ENCODE measurements at regions not wholly inside any gene's neighbourhood (a gene's known extent, or its start where the extent isn't known, plus 50 kb on each side); places are given as distances from the start of the nearest gene placed in this dataset.

- WGBS, 2 donors (ENCODE audit: low coverage in 1 of 2), result 78 to 98% methylated on average over 3 to 4 of the region's 4 CpGs
- in situ Hi-C loops (cut with MboI; ENCODE audit: low pct_ligation_motif_present in 1 of 4, low pct_unique_long_range_greater_than_20kb in 1 of 4, low sequenced_read_pairs in 3 of 4), result no loop called here
- Histone ChIP-seq H3K36me3 (no peaks in the 10 kb centered on the region), H3K27me3 (no peaks in the 10 kb centered on the region), H3K4me3 (no peak overlapping the region), H3K9me3 (no peaks in the 10 kb centered on the region), H3K4me1 (peaks cover 0 to 27% (median 20%) of the 10 kb centered on the region in 4 donors), H3K27ac (peak overlapping the region in 2 of 4 donors; percentile 31 to 65)
- no peak for TF ChIP-seq POLR2AphosphoS5 (IDR thresholded peaks at IDR 0.05)
- TF ChIP-seq EP300 (IDR thresholded peaks at IDR 0.05; ENCODE audit: low read depth), result no peak
- TF ChIP-seq POLR2A (IDR thresholded peaks at IDR 0.05), result no peak
- no peak for TF ChIP-seq CTCF (IDR thresholded peaks at IDR 0.05)
- intact Hi-C loops (cut with DNase I; ENCODE audit: low total_unique reads), result no loop called here
- no peak for DNase-seq
Measured at GRCh38 chr1:178577882-178578281, 65.0 kb downstream of the TEX35 start.

GRCh38 chr1:178578541-178578940 is 65.6 kb downstream of the TEX35 start:
- peaks cover 0 to 24% (median 19%) of the 10 kb centered on the region in 4 donors for H3K4me1 ChIP-seq
- WGBS, 2 donors (ENCODE audit: low coverage in 1 of 2), result 76 to 92% methylated on average over 2 to 7 of the region's 7 CpGs
- H3K36me3 ChIP-seq, result no peaks in the 10 kb centered on the region
- peak overlapping the region in 2 of 4 donors; percentile 31 to 72 for H3K27ac ChIP-seq
- H3K27me3 ChIP-seq, result no peaks in the 10 kb centered on the region
- H3K4me3 ChIP-seq, result no peak overlapping the region
- DNase-seq, result peak; percentile 27
- in situ Hi-C loops (cut with MboI; ENCODE audit: low pct_ligation_motif_present in 1 of 4, low pct_unique_long_range_greater_than_20kb in 1 of 4, low sequenced_read_pairs in 3 of 4), result no loop called here
- no peaks in the 10 kb centered on the region for H3K9me3 ChIP-seq
- intact Hi-C loops (cut with DNase I; ENCODE audit: low total_unique reads), result no loop called here
- no peak for TF ChIP-seq EP300 (IDR thresholded peaks at IDR 0.05; ENCODE audit: low read depth)
- no peak for TF ChIP-seq POLR2AphosphoS5 (IDR thresholded peaks at IDR 0.05)
- TF ChIP-seq CTCF (IDR thresholded peaks at IDR 0.05), result no peak
- no peak for TF ChIP-seq POLR2A (IDR thresholded peaks at IDR 0.05)

GRCh38 chr1:178579095-178579494 is 66.2 kb downstream of the TEX35 start:
- TF ChIP-seq EP300 (IDR thresholded peaks at IDR 0.05; ENCODE audit: low read depth), result no peak
- TF ChIP-seq POLR2AphosphoS5 (IDR thresholded peaks at IDR 0.05), result no peak
- TF ChIP-seq CTCF (IDR thresholded peaks at IDR 0.05), result no peak
- no peak for TF ChIP-seq POLR2A (IDR thresholded peaks at IDR 0.05)
- no peaks in the 10 kb centered on the region for H3K27me3 ChIP-seq
- no peak for DNase-seq
- H3K9me3 ChIP-seq, result no peaks in the 10 kb centered on the region
- no peak overlapping the region for H3K4me3 ChIP-seq
- in situ Hi-C loops (cut with MboI; ENCODE audit: low pct_ligation_motif_present in 1 of 4, low pct_unique_long_range_greater_than_20kb in 1 of 4, low sequenced_read_pairs in 3 of 4), result no loop called here
- H3K27ac ChIP-seq, result peak overlapping the region in 2 of 4 donors; percentile 40 to 72
- 59 to 88% methylated on average over 4 of the region's 4 CpGs for WGBS, 2 donors (ENCODE audit: low coverage in 1 of 2)
- H3K36me3 ChIP-seq, result no peaks in the 10 kb centered on the region
- intact Hi-C loops (cut with DNase I; ENCODE audit: low total_unique reads), result no loop called here
- peaks cover 0 to 19% (median 15%) of the 10 kb centered on the region in 4 donors for H3K4me1 ChIP-seq

GRCh38 chr1:178579562-178579961 is 66.7 kb downstream of the TEX35 start:
- peak overlapping the region in 3 of 4 donors; percentile 10 to 72 (median 40) for H3K27ac ChIP-seq
- DNase-seq, result peak; percentile 23
- WGBS, 2 donors (ENCODE audit: low coverage in 1 of 2), result 75 to 84% methylated on average over 2 to 6 of the region's 6 CpGs
- H3K4me3 ChIP-seq, result no peak overlapping the region
- in situ Hi-C loops (cut with MboI; ENCODE audit: low pct_ligation_motif_present in 1 of 4, low pct_unique_long_range_greater_than_20kb in 1 of 4, low sequenced_read_pairs in 3 of 4) (no loop called here), intact Hi-C loops (cut with DNase I; ENCODE audit: low total_unique reads) (no loop called here)
- no peaks in the 10 kb centered on the region for H3K27me3 ChIP-seq
- no peaks in the 10 kb centered on the region for H3K36me3 ChIP-seq
- no peaks in the 10 kb centered on the region for H3K9me3 ChIP-seq
- H3K4me1 ChIP-seq, result peaks cover 0 to 17% (median 14%) of the 10 kb centered on the region in 4 donors
- no peak for TF ChIP-seq CTCF (IDR thresholded peaks at IDR 0.05)
- no peak for TF ChIP-seq EP300 (IDR thresholded peaks at IDR 0.05; ENCODE audit: low read depth)
- TF ChIP-seq POLR2A (IDR thresholded peaks at IDR 0.05), result no peak
- TF ChIP-seq POLR2AphosphoS5 (IDR thresholded peaks at IDR 0.05), result no peak
